Astrocyte (in vitro differentiated cells and primary cell): ENCODE measurements at regions not wholly inside any gene's neighbourhood (a gene's known extent, or its start where the extent isn't known, plus 50 kb on each side); places are given as distances from the start of the nearest gene placed in this dataset.
"Not testable (repeated sequence)": the region's sequence is repeated elsewhere in the genome, so short reads cannot be mapped to it uniquely, and the experiment has no call there.

ENCODE experiments used
- DNase-seq: peaks from one replicate; pipeline ENCODE4 v3.0.0-alpha.2; 2010; ENCODE audit warnings: low read depth
- FAIRE-seq: peaks from 2 replicates; lab custom pipeline; 2011; peaks lifted over from hg19 to GRCh38; lab: Jason Lieb, UNC
- H2AFZ ChIP-seq: 2 replicates; pipeline ENCODE4 v1.6.0; 2012; ENCODE audit warnings: low read depth, low read length, inconsistent platforms
- H3K27ac ChIP-seq: 2 replicates; pipeline ENCODE4 v1.5.1; 2011; ENCODE audit warnings: low read depth, low read length, inconsistent platforms
- H3K27me3 ChIP-seq: 2 replicates; pipeline ENCODE4 v1.6.0; 2011; ENCODE audit warnings: low read length, inconsistent platforms; ENCODE audit not compliant: insufficient read depth
- H3K36me3 ChIP-seq: 2 replicates; pipeline ENCODE4 v1.5.1; 2011; ENCODE audit warnings: low read length, inconsistent platforms; ENCODE audit not compliant: insufficient read depth
- H3K4me1 ChIP-seq: 2 replicates; pipeline ENCODE4 v1.5.1; 2011; ENCODE audit warnings: low read length, inconsistent platforms; ENCODE audit not compliant: insufficient read depth
- H3K4me2 ChIP-seq: 2 replicates; pipeline ENCODE4 v1.6.0; 2012; ENCODE audit warnings: low read length, inconsistent platforms
- H3K4me3 ChIP-seq: 2 replicates; pipeline ENCODE4 v1.5.1; 2011; ENCODE audit warnings: low read depth, mild to moderate bottlenecking, low read length, inconsistent platforms; ENCODE audit not compliant: insufficient read depth
- H3K79me2 ChIP-seq: 2 replicates; pipeline ENCODE4 v1.6.0; 2012; ENCODE audit warnings: mild to moderate bottlenecking, low read length, inconsistent platforms; ENCODE audit not compliant: insufficient read depth
- H3K9ac ChIP-seq: 2 replicates; pipeline ENCODE4 v1.6.0; 2012; ENCODE audit warnings: mild to moderate bottlenecking, low read length, inconsistent platforms
- H3K9me3 ChIP-seq: 2 replicates; pipeline ENCODE4 v1.5.1; 2012; ENCODE audit warnings: low read depth, mild to moderate bottlenecking, low read length, inconsistent platforms; ENCODE audit not compliant: insufficient read depth
- H4K20me1 ChIP-seq: 2 replicates; pipeline ENCODE4 v1.6.0; 2012; ENCODE audit warnings: low read length, inconsistent platforms; ENCODE audit not compliant: insufficient read depth
- H3K27ac Mint-ChIP-seq: one replicate; pipeline ENCODE4 v1.8.0; 2021; ENCODE audit warnings: mild to moderate bottlenecking, mixed read lengths; ENCODE audit not compliant: unreplicated experiment
- H3K27me3 Mint-ChIP-seq: one replicate; pipeline ENCODE4 v1.8.0; 2021; ENCODE audit warnings: low read depth, mixed read lengths; ENCODE audit not compliant: unreplicated experiment
- H3K36me3 Mint-ChIP-seq: one replicate; pipeline ENCODE4 v1.8.0; 2021; ENCODE audit warnings: low read depth, mixed read lengths; ENCODE audit not compliant: unreplicated experiment
- H3K4me1 Mint-ChIP-seq: one replicate; pipeline ENCODE4 v1.8.0; 2021; ENCODE audit warnings: low read depth, mixed read lengths; ENCODE audit not compliant: unreplicated experiment
- H3K4me3 Mint-ChIP-seq: one replicate; pipeline ENCODE4 v1.8.0; 2021; ENCODE audit warnings: mild to moderate bottlenecking, moderate library complexity, mixed read lengths; ENCODE audit not compliant: unreplicated experiment
- H3K9me3 Mint-ChIP-seq: one replicate; pipeline ENCODE4 v1.8.0; 2021; ENCODE audit warnings: mild to moderate bottlenecking, mixed read lengths; ENCODE audit not compliant: unreplicated experiment
- CTCF ChIP-seq: IDR thresholded peaks from 2 replicates; pipeline ENCODE4 v1.5.1; 2011; ENCODE audit warnings: low read depth, mild to moderate bottlenecking, inconsistent platforms, low read length, moderate library complexity; ENCODE audit not compliant: insufficient read depth
- EZH2 ChIP-seq: IDR thresholded peaks from 2 replicates; pipeline ENCODE4 v1.6.1; 2012; ENCODE audit warnings: mild to moderate bottlenecking, low read length, inconsistent platforms; ENCODE audit not compliant: insufficient read depth

GRCh38 chr14:83714151-83714550, 1815.8 kb upstream of the FLRT2 start:
- no peak for DNase-seq
- no peaks in the 10 kb centered on the region for H3K36me3 Mint-ChIP-seq
- FAIRE-seq, result no peak

GRCh38 chr14:83719435-83719834, 1810.5 kb upstream of the FLRT2 start:
- not testable (repeated sequence) for H3K4me2 ChIP-seq, H3K27me3 Mint-ChIP-seq, H4K20me1 ChIP-seq, H3K27me3 ChIP-seq, DNase-seq, H3K27ac ChIP-seq, H3K9me3 Mint-ChIP-seq, H3K79me2 ChIP-seq, H3K9ac ChIP-seq, H3K9me3 ChIP-seq, H3K27ac Mint-ChIP-seq, H3K4me1 Mint-ChIP-seq, FAIRE-seq, H3K4me3 Mint-ChIP-seq, H3K36me3 Mint-ChIP-seq, H3K4me1 ChIP-seq, H3K4me3 ChIP-seq, H3K36me3 ChIP-seq, H2AFZ ChIP-seq

More at GRCh38 chr14:83714151-83714550, 1815.8 kb upstream of the FLRT2 start:
- Histone ChIP-seq H3K79me2 (no peaks in the 10 kb centered on the region), H3K27me3 (no peaks in the 10 kb centered on the region), H3K9me3 (no peaks in the 10 kb centered on the region), H3K4me2 (no peak overlapping the region), H3K36me3 (no peaks in the 10 kb centered on the region), H3K9ac (no peak overlapping the region), H3K4me3 (no peak overlapping the region), H3K27ac (no peak overlapping the region), H3K4me1 (no peaks in the 10 kb centered on the region), H2AFZ (no peak overlapping the region), H4K20me1 (no peaks in the 10 kb centered on the region)
- TF ChIP-seq CTCF (no peak), EZH2 (no peak)
- no peak overlapping the region for H3K4me3 Mint-ChIP-seq
- no peaks in the 10 kb centered on the region for H3K27me3 Mint-ChIP-seq
- H3K27ac Mint-ChIP-seq, result no peak overlapping the region
- peaks cover under 1% of the 10 kb centered on the region for H3K4me1 Mint-ChIP-seq
- H3K9me3 Mint-ChIP-seq, result no peaks in the 10 kb centered on the region

- no peak overlapping the region for H3K9ac ChIP-seq
- H3K4me1 Mint-ChIP-seq, result no peaks in the 10 kb centered on the region
- no peak overlapping the region for H2AFZ ChIP-seq
- no peaks in the 10 kb centered on the region for H3K4me1 ChIP-seq
- TF ChIP-seq EZH2, result no peak
- no peak for TF ChIP-seq CTCF
- H3K36me3 Mint-ChIP-seq, result no peaks in the 10 kb centered on the region
- DNase-seq (no peak), FAIRE-seq (no peak)
- no peaks in the 10 kb centered on the region for H3K27me3 ChIP-seq
- H3K36me3 ChIP-seq, result no peaks in the 10 kb centered on the region
- no peak overlapping the region for H3K4me2 ChIP-seq
- no peak overlapping the region for H3K4me3 ChIP-seq
- no peaks in the 10 kb centered on the region for H4K20me1 ChIP-seq
- H3K27me3 Mint-ChIP-seq, result no peaks in the 10 kb centered on the region
- no peaks in the 10 kb centered on the region for H3K9me3 ChIP-seq
- H3K27ac Mint-ChIP-seq, result no peak overlapping the region
- peaks cover 4% of the 10 kb centered on the region for H3K9me3 Mint-ChIP-seq
- H3K79me2 ChIP-seq, result no peaks in the 10 kb centered on the region
- no peak overlapping the region for H3K27ac ChIP-seq
- H3K4me3 Mint-ChIP-seq, result no peak overlapping the region
Measured at GRCh38 chr14:83733670-83734069, 1796.3 kb upstream of the FLRT2 start.
